GM18861 (cell line): ENCODE measurements at regions not wholly inside any gene's neighbourhood (a gene's known extent, or its start where the extent isn't known, plus 50 kb on each side); places are given as distances from the start of the nearest gene placed in this dataset.
"Not testable (repeated sequence)": the region's sequence is repeated elsewhere in the genome, so short reads cannot be mapped to it uniquely, and the experiment has no call there.

ENCODE experiments used
- ATAC-seq: cut with Tn5 transposase; IDR thresholded peaks from one replicate; pipeline ENCODE4 v1.9.1; 2021; ENCODE audit not compliant: unreplicated experiment

DNA sequence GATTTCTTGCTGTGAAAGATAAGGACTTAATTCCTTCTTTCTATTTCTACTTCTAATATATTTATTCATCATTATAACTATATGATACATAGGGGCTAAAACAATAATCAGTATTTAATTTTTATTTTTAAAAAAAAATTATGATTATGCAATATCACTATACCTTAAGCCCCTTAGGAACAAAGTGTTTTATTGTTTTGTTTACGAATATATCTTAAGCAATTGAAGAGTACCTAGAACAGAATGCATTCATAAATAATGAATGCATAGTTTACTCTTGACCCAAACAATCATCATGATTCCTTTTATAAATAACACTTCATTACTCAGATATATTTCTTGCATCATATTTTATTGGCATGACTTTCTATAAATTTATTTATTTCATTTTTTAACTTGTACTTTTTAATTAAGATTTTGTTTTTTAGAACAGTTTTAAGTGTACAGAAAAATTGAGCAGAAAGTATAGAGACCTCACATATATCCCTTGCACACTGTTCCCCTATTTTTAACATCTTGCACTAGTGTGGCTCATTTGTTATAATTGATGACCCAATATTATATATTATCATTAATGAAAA is 339.9 kb upstream of the SPRY2 start:
- no peak for ATAC-seq

DNA sequence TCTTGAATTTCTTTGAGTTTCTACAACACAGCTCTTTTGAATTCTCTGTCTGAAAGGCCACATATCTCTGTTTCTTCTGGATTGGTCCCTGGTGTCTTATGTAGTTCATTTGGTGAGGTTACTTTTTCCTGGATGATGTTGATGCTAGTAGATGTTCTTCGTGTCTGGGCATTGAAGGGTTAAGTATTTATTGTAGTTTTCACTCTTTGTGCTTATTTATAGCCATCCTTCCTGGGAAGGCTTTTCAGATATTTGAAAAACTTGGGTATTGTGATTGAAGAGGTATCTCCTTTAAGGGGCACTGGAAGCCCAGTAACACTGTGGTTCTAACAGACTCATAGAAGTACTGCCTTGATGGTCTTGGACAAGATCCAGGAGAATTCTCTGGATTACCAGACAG is 338.5 kb upstream of the SPRY2 start:
- ATAC-seq, result no peak

- no peak for ATAC-seq
Observed at GRCh38 chr13:80677227-80677626, 336.3 kb upstream of the SPRY2 start.

DNA sequence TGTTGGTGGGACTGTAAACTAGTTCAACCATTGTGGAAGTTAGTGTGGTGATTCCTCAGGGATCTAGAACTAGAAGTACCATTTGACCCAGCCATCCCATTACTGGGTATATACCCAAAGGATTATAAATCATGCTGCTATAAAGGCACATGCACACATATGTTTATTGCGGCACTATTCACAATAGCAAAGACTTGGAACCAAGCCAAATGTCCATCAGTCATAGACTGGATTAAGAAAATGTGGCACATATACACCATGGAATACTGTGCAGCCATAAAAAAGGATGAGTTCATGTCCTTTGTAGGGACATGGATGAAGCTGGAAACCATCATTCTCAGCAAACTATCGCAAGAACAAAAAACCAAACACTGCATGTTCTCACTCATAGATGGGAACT is 334.5 kb upstream of the SPRY2 start:
- not testable (repeated sequence) for ATAC-seq

- no peak for ATAC-seq
Observed at GRCh38 chr13:80671773-80672172, 330.8 kb upstream of the SPRY2 start.

GRCh38 chr13:80669112-80669511 is 328.2 kb upstream of the SPRY2 start:
- ATAC-seq, result no peak

DNA sequence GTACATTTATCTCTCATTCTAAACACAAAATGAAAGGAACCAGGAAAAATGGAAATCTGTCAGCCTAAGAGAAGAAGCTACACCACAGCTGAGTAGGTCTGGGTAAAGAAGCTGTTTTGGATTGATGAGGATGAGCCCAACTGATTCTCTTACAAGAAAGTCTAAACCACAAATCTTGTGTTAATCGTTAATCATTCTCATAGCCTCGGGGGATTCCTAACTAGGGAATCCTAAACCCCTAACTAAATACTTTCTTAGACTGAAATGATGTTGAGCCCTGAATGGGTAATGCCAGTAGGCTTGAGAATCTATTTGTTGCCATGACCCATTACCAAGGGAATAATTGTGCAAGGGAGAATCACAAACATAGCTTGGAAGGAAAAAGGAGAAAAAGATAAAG is 327.5 kb upstream of the SPRY2 start:
- no peak for ATAC-seq

DNA sequence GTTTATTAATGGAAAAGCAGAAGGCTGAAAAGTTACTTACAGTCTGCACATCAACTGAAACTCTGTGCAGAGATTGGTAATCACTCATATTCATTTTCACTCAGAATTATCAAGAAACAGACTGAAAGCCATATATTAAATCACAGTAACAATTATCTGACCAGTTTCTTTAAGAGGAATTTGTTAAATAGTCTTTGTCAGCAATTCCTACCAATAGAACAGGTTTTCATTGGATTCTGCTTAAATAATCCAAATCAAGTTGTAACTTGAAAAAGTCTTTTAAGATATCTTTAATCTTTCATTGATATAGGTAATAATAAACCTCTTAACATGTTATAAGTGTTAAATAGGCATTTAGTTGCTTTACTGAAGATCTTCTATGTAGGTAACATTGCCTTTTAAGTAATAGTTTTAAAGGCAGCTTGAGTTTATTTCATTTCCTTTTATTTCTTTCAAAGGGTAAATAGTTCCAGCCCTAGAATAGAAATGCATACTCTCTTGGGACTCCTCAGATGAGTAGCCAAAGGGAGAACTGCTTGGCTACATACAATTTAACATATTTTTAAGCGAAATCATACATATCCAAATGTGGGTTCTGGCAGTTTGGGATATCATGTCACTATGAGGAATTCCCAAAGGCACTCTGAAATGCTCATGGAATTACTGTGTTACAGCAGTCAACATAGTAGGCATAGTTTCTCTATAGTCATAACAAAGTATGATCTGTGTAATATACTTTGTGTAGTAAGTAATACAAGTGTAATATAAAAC is 326.0 kb upstream of the SPRY2 start:
- ATAC-seq, result no peak

DNA sequence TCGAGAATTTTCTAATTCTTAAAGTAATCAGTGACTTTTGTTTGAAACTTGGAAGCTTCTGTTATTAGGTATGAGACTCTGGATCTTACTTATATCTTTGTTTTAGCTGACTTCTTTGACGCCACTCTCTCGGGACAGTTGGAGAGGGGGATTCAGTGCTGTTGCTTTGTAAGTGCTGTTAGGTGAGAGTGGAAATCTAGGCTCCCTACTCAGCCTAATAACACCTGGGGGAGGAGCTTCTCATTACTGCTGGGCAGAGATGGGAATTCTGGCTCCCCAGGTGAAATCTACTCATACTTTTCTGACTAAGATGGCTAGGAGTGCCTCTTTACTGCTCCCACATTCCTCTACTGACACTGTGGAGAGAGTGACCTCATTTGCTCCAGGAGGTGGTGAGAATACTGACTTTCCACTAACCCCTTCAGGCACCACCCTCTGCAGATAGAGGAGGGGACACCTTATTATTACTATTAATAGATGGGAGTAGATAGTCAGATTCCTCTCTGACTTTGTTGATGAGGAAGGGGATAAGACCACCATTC is 324.9 kb upstream of the SPRY2 start:
- ATAC-seq, result no peak

DNA sequence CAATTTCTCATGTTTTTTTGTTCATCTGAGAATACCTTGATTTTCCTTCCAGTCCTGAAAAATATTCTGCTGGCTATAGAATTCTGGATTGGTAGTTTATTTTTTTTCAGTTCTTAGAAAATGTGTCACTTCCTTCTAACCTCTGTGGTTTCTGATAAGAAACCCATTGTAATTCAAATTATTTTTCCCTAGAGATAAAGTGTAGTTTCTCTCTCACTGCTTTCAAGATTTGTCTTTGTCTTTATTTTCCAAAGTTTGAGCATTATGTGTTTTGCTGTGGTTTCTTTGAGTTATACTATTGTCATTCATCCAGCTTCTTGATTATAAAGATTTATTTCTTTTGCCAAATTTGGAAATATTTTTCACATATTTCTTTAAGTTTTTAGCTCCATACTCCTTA is 324.0 kb upstream of the SPRY2 start:
- no peak for ATAC-seq

GRCh38 chr13:80663788-80664187 is 322.9 kb upstream of the SPRY2 start:
- ATAC-seq, result no peak

DNA sequence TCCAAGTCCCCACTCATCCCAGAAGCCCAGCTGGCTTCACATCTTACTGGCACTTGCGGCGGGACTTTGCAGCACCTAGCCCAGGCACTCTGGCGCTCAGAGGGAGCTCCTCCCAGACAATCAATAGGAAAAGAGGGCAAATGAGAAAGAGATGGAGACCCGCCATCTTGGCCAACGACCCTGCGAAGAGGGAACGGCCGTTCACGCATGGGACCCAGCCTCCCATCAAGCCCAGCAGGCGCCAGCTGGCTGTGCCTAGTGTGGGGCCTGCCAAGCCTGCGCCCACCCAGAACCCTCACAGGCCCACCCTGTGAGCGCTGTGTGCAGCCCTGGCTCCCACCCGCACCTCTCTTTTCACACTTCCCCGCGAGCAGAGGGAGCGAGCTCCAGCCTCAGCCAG is 317.8 kb upstream of the SPRY2 start:
- ATAC-seq, result no peak

DNA sequence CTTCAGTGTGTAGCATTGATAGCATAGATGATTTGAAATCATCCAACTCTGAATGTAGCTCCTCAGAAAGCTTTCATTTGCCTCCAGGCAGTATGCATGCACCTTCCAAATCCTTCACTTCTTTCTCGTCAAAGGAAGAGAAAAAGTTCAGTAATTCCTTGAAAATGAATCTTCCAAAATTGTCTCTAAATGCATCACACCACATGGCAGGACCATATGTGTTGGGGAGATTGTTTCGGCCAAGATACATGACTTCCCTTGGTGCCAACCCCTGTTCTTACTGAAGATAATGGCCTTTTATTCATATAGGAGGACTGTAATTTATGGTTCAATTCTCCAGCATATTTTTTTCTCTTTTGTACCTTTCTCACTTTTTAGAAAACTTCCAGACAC is 315.6 kb upstream of the SPRY2 start:
- ATAC-seq, result no peak

DNA sequence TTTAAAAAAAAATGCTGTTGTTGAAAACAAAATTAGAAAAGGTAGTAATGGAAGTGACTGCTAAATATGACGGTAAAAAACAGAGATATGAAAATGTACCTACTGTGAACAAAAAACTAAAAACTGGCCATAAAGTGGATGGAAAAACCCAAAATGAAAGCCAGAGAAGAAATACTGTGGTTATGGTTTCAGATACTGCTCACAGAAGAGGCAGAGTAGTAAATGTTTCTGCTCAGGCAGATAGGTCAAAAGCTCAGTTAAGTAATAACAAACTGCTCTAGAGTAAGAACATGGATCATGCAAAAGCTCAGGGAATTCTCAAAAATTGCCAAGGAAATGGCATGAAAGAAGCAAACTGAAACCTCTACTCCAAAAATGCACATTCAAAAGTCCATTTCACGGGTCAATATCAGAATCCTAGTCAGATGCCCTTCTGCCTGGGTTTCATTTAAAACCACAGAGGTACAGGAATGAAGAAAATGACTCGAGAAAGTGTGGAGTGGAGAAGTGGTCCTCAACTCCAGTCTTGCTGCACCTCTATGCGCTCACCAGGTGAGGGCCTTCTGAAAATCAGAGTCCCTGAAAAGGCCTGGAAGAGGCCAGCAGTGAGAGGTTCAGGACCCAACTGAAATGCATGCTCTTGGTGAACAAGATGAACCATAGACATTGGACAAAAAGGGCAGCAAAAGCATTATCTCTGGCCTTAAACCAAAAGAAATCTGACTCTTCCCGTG is 315.0 kb upstream of the SPRY2 start:
- ATAC-seq, result no peak

GRCh38 chr13:80654638-80655249 is 313.8 kb upstream of the SPRY2 start:
- ATAC-seq, result no peak

DNA sequence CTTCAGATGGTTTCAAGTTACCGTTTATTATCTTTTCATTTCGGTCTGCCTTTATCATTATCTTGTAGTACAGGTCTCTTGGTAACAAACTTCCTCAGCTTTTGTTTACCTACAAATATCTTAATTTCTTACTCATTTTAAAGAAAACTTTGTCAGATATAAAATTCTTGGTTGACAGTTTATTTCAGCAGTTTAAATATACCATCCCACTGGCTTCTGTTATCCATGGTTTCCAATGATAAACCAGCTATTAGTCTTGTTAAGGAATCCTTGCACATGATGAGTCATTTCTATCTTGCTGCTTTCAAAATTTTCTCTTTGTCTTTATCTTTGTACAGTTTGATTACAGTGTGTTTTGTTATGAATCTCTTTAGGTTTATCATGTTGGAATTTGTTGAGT is 308.3 kb upstream of the SPRY2 start:
- no peak for ATAC-seq

- ATAC-seq, result no peak
Observed at GRCh38 chr13:80642641-80643040, 301.7 kb upstream of the SPRY2 start.

GRCh38 chr13:80633251-80633650 is 292.3 kb upstream of the SPRY2 start:
- no peak for ATAC-seq

- no peak for ATAC-seq
Observed at GRCh38 chr13:80630685-80631121, 289.8 kb upstream of the SPRY2 start.

- ATAC-seq, result no peak
Observed at GRCh38 chr13:80618781-80619180, 277.9 kb upstream of the SPRY2 start.

DNA sequence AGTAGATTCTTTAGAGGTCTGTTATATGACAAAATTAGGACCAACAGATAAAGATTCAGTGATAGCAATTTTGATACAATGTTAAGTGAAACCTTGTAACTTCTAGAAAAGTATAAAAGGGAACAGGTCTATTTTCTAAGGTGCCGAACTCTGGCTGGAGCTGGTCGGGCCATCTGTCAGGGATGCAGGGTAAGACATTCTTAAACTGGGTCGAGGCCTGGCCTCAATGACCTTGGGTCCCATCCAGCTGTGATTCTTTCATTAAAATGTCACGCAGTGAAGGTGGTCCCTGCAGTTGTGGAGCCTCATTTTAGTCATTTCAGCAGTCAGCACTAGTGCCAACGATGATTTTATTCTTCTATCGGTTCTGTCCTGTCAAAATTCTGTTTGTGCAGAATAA is 271.9 kb upstream of the SPRY2 start:
- ATAC-seq, result no peak

DNA sequence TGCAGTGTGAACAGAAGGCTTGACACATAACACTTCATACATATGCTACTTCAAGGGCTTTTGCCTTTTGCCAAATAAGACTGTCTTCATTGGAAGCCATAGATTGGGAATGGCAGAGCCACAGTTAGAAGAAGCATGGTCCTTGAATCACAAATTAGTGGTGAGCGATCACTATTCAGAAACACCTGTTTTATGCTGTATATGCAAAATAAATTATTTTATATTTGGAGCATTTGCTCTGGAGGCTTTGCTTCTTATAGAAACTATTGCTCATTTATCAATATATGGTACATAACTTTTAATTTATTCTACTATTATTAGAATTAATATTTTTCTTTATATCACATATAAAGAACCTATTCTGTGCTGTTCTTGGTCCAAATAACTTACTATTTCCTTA is 270.4 kb upstream of the SPRY2 start:
- no peak for ATAC-seq
